Suppressor macrophage treated with lipopolysaccharide for 4 hours (primary cell): ENCODE measurements at regions not wholly inside any gene's neighbourhood (a gene's known extent, or its start where the extent isn't known, plus 50 kb on each side); places are given as distances from the start of the nearest gene placed in this dataset.

Experiments used
- DNase-seq: peaks from one replicate; pipeline ENCODE4 v3.0.0-alpha.2; 2020

- no peak for DNase-seq
Observed at GRCh38 chr14:49527221-49527620, 59.0 kb downstream of the RPS29 start.

- DNase-seq, result no peak
Observed at GRCh38 chr14:49526101-49526500, 60.1 kb downstream of the RPS29 start.

DNA sequence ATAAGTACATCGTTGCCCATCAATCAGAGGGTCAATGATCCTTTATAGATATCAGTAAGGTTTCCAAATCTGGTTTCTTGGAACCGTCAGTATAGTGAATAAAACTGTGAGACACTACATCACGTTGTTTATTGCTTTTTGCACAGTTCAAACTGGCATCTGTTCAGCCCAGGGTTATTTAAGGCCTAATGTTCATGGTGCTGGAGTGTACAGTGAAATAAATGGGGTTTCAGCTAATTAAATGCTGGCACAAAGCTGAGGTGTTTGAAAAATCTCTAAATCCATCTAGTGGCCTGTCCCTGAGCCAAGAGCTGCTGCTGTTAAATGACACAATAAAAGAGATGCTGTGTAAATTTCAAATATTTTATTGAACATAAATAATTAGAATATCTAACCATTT, 69.9 kb downstream of the RPS29 start:
- no peak for DNase-seq

DNA sequence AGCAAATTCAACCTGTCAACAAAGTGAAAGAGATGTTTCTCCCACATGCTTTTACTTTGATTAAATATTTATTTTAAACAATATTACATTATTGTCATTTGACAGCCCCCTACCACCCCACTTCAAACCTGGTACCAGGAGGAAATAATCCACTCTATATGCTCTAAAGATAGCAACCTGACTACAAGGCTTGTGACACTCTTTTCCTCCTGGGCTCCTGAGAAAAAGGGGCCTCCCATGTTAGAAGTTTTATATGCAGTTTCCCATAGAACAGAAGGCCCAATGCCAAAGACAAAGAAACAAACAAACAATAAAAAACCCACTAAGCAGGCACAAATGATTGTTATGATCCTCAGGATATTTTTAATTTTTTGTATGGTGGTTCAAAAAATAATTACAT, 73.6 kb downstream of the RPS29 start:
- DNase-seq, result no peak

DNA sequence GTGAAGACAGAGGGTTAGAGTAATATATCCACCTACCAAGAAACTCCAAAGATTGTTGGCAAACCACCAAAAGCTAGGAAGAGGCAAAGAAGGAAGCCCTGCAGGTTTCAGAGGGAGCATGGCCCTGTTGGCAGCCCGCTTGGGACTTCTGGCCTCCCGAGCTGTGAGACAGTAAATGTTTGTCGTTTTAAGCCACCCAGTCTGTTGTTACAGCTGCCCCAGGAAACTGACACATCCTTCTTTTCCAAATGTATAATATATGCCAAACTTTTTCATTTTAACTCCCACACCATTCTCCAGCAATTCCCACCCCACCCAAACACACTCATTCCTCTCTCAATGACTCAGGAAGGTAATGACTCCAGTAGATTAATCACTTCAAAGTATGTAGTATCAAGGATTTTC, 74.0 kb downstream of the RPS29 start:
- DNase-seq, result no peak

DNA sequence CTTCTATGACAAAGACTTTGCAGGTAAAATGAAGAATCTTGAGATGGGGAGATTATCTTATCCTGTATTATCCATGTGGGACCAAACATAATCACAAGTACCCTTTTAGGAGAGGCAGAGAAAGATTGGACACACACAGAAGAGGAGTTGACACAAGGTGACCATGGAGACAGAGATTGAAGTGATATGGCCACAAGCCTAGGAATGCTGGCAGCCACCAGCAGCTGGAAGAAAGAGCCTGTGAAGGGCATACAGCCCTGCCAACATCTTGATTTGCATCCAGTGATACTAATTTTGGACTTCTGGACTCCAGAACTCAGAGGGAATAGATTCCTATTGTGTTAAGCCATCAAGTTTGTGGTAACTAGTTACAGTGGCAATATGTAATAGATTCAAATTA, 78.1 kb downstream of the RPS29 start:
- no peak for DNase-seq

DNA sequence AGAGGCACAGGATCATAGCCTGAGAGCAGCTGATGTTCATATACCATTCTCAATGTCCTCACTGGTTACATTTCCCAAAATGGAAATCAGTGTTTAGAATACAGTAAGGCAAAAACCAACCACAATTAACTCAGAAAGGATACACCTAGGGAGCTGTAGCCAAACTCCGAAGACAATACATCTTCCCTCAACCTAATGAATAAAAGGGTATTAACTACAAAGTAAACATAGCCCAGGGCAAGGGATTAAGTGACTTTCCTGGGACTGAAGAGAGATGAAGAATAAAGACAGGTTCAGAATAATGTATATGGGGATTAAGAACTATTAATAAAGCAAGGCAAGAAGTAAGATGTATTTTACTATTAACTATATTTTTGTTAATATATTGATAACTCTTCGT, 79.5 kb downstream of the RPS29 start:
- DNase-seq, result no peak

DNA sequence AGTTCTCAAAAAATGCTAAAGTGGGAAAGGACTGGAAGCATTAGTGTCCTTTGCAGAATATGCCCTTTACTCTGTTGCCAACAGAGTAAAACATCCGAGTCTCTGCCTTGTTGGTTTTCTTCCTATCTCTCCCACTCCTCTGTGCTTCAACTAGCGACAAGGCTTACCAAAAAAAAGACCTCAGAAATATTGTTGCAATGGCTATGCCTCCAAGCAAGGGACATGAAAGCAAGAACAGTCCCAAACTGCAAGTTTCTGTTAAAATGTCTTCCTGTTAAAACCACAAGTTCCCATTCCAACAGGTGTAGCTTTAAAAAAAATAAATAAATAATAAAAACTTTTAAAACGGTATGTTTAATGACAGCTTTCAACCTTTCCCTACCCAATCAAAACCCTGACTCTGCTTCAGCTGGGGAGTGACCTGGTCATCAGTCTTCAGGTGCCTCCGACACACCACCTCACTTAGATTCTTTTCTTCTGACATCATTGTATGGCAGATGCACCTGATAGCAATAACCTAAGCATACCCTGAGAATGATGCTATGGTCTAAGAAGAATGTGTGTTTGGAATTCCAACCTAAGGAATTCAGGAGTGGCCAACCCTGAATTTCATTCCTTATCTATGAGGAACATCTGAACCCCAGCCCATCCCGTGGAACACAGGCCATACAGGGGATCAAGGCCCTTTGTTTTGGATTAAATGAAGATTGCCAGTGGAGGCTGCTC, 81.0 kb downstream of the RPS29 start:
- no peak for DNase-seq

DNA sequence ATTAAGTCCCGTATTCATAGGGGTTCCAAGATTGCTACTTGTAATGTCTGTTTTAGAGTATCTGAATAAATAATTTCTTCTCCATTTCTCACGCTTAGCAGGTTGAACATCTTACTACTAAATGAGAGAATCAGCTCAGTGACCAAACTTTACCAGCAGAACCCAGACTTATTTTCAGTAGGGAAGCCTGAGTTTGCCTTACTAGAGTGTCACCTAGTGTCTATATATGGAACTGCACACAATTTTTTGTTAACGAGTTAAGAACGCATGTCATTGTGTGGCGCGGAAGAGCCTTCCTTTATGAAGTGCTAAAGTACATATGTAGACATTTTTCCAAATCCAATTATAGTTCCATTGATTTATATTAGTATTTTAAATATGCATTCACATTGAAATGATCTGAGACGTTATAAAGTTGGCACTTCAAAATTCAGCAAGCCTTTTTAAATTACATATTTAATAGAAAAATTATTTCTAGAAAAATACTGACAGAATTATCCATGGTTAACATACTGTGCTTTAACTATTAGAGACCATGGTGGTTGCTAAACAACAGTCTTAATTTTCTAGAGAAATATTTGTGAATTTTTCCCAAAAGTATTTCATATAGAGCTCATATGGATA, 88.3 kb downstream of the RPS29 start:
- DNase-seq, result peak; percentile 74

GRCh38 chr14:49497267-49497666, 88.9 kb downstream of the RPS29 start:
- no peak for DNase-seq

- no peak for DNase-seq
Observed at GRCh38 chr14:49494836-49495235, 91.3 kb downstream of the RPS29 start.

GRCh38 chr14:49493557-49493956, 92.6 kb downstream of the RPS29 start:
- DNase-seq, result no peak

DNA sequence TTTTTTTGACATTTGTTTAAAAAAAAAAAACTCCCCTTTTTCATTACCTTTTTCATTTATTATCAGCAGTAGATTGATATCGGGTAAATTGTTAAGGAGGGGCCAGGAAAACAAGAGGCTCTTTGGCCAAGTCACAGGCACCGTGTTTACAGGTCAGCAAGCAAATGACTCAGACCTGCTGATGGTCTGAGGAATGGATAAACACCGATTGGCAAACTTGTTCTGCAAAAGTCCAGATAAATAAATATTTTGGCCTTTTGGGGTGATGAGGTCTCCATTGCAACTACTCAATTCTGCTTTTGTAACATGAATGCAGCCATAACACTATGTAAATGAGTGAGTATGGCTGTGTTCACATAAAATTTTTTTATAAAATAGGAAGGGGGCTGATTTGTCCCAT, 94.0 kb downstream of the RPS29 start:
- no peak for DNase-seq

GRCh38 chr14:49489341-49489740, 96.8 kb downstream of the RPS29 start:
- DNase-seq, result no peak

- DNase-seq, result no peak
Observed at GRCh38 chr14:49487238-49487637, 98.9 kb downstream of the RPS29 start.

DNA sequence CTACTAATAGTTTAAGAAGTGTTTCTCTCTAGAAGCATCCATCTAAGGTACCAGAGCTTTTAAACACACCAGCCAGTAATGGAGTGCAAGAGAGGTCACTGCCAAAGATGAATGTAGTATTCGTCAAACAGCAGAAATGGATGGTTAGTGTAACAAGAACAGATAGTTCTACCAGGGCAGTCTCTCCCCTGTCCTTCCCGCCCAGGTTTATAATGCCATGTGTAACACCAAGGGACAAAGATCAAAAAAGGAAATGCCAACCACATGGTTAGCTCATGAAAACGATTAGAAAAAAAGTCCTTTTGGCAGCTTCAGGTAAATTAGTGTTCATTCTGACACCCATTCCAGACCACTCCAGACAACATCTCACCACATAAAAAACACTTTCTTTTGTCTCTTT, 100.9 kb downstream of the RPS29 start:
- no peak for DNase-seq

- DNase-seq, result no peak
Observed at GRCh38 chr14:49484180-49484579, 102.0 kb downstream of the RPS29 start.

- DNase-seq, result peak; percentile 10
Observed at GRCh38 chr14:49483268-49483667, 102.9 kb downstream of the RPS29 start.

DNA sequence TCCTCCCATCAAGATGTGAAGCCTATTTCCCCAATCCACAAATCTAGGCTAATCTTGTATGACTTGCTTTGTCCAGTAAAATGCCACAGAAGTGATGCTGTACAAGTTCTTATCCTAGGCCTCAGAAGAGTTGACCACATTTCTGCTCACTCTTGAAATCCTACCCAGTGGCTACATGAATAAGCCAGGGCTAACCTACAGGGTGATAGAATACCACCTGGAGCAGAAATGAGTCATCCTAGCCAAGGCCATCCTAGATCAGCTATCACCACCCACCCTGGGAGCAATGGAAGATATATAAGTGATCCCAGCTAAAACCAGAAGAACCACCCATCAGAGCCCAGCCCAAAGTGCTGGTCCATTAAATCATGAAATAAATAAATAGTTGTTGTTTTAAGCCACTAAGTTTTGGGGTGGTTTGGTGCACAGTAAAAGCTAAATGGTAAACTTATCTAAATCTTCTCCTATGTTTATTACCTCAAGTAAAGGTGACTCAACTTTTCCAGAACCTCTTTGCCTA, 105.1 kb downstream of the RPS29 start:
- DNase-seq, result no peak

DNA sequence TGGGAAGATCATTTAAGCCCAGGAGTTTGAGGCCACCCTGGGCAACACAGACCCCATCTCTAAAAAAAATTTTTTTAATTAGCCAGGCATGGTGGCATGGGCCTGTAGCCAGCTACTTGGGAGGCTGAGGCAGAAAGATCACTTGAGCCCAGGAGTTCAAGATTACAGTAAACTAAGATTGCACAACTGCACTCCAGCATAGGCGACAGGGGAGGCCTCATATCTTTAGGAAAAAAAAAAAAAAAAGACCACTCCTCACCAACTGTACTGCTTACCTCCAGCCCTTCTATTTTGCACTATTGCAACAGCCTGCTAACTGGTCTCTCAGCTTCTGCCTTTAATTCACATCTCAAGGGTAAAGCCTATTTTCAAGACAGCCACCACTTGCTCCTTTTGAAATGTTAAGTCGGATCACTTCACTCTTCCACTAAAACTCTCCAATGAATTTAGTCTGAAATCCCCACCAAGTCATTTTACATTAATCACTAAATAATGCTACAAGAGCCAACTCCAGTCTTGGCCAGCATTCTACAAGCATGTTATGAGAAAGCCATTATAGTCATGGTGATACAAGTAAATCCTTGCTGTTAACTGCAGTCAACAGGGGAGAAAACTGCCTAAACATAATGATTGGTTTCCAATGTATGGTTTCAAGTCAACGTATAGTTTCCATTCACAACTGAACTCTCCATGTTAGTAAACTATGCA, 106.0 kb downstream of the RPS29 start:
- DNase-seq, result no peak

- DNase-seq, result no peak
Observed at GRCh38 chr14:49479432-49479831, 106.7 kb downstream of the RPS29 start.

DNA sequence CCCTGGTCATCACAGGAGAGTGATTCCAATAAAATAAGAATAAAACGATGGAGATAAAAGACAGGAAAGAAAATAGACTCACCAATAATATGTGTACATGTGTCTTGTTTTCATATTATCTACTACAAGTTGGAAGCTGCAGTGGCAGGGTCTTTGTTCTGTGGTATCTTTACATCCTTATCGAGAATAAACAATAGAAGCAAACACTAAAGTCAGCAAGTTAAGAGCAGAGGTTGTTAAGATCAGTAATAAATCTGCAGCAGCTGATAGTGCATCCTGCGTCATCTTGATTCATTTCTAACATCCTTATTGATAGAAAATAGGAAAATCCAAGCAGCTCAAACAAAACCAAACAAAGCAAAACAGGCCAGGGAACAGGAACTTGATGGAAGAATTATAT, 107.4 kb downstream of the RPS29 start:
- DNase-seq, result no peak

DNA sequence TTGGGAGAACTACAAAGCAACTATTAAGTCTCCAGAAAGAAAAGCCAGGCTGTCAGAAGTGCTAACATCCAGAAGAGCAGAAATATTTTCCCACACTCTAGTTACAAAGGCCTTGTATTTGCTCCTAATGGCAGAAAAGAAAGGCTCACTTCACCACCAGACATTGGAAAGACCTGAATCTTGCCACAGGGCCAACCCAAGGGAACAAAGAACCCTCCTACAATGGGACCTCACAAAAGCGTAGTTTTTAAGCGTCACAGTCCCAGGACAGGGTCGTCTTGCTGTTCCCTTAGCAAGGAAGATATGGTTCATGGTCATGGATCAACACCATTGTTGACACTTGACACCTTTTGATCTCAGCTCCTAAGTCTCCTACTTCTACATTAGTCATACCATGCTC, 119.1 kb downstream of the RPS29 start:
- no peak for DNase-seq

GRCh38 chr14:49464885-49465284, 121.3 kb downstream of the RPS29 start:
- no peak for DNase-seq
